ENCODE measurements at regions not wholly inside any gene's neighbourhood (a gene's known extent, or its start where the extent isn't known, plus 50 kb on each side); places are given as distances from the start of the nearest gene placed in this dataset.

DNA sequence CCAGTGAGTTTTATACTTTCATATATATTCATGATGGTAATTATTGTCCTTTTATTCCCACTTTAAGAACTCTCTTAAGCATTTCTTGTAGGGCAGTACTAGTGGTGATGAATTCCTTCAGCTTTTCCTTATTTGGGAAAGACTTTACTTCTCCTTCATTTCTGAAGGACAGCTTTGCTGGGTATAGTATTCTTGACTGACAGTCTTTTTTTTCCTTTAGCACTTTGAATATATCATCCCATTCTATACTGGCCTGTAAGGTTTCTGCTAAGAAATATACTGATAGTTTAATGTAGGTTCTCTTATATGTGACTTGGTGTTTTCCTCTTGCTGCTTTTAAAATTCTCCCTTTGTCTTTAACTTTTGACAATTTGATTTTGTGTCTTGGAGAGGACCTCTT, 109.0 kb upstream of the FSTL4 start:
- TF ChIP-seq TCF12 (IDR thresholded peaks at IDR 0.05; ENCODE audit: low read depth) = no peak

DNA sequence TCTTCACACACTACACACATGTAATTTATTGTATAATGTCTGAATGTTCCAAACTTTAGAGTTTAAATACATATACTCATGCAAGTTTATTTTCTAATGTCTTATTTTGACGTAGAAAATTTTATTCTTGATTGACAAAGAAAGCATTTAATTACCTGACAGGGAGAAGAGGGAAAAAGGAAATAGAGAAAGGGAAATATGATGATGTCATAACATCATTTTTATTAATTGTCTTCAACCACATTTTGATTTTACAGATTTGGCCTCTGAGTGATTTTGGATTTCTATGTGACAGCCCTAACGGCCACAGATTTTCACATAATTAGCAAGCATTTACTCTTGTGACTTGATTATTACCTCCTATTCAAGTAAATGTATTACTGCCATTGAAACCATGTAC, 106.1 kb upstream of the FSTL4 start:
- TF ChIP-seq, protein P1, sequence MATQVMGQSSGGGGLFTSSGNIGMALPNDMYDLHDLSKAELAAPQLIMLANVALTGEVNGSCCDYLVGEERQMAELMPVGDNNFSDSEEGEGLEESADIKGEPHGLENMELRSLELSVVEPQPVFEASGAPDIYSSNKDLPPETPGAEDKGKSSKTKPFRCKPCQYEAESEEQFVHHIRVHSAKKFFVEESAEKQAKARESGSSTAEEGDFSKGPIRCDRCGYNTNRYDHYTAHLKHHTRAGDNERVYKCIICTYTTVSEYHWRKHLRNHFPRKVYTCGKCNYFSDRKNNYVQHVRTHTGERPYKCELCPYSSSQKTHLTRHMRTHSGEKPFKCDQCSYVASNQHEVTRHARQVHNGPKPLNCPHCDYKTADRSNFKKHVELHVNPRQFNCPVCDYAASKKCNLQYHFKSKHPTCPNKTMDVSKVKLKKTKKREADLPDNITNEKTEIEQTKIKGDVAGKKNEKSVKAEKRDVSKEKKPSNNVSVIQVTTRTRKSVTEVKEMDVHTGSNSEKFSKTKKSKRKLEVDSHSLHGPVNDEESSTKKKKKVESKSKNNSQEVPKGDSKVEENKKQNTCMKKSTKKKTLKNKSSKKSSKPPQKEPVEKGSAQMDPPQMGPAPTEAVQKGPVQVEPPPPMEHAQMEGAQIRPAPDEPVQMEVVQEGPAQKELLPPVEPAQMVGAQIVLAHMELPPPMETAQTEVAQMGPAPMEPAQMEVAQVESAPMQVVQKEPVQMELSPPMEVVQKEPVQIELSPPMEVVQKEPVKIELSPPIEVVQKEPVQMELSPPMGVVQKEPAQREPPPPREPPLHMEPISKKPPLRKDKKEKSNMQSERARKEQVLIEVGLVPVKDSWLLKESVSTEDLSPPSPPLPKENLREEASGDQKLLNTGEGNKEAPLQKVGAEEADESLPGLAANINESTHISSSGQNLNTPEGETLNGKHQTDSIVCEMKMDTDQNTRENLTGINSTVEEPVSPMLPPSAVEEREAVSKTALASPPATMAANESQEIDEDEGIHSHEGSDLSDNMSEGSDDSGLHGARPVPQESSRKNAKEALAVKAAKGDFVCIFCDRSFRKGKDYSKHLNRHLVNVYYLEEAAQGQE (IDR thresholded peaks at IDR 0.05; ENCODE audit: low read depth) = no peak
- TF ChIP-seq RAD21 (IDR thresholded peaks at IDR 0.05; ENCODE audit: low read depth) = no peak
- no peak for TF ChIP-seq EP300 (IDR thresholded peaks at IDR 0.05; ENCODE audit: borderline replicate concordance)
- no peak for TF ChIP-seq CREB1 (IDR thresholded peaks at IDR 0.05; ENCODE audit: low read depth)
- TF ChIP-seq, protein P2, sequence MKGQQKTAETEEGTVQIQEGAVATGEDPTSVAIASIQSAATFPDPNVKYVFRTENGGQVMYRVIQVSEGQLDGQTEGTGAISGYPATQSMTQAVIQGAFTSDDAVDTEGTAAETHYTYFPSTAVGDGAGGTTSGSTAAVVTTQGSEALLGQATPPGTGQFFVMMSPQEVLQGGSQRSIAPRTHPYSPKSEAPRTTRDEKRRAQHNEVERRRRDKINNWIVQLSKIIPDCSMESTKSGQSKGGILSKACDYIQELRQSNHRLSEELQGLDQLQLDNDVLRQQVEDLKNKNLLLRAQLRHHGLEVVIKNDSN (IDR thresholded peaks at IDR 0.05) = no peak
- no peak for TF ChIP-seq YY1 (IDR thresholded peaks at IDR 0.05; ENCODE audit: low read depth)
- TF ChIP-seq TCF12 (IDR thresholded peaks at IDR 0.05; ENCODE audit: low read depth) = no peak
- no peak for TF ChIP-seq NFIC (IDR thresholded peaks at IDR 0.05)
- TF ChIP-seq TAF1 (IDR thresholded peaks at IDR 0.05; ENCODE audit: low read depth) = no peak
- no peak for TF ChIP-seq FOXM1 (IDR thresholded peaks at IDR 0.05; ENCODE audit: borderline replicate concordance, low read depth)
- TF ChIP-seq TEAD4 (IDR thresholded peaks at IDR 0.05) = no peak
- TF ChIP-seq, protein P3, sequence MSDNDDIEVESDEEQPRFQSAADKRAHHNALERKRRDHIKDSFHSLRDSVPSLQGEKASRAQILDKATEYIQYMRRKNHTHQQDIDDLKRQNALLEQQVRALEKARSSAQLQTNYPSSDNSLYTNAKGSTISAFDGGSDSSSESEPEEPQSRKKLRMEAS (IDR thresholded peaks at IDR 0.05) = no peak
- TF ChIP-seq CEBPB (IDR thresholded peaks at IDR 0.05) = no peak
- TF ChIP-seq ZBTB7A (IDR thresholded peaks at IDR 0.05; ENCODE audit: low read depth) = no peak
- TF ChIP-seq EGR1 (IDR thresholded peaks at IDR 0.05) = no peak

DNA sequence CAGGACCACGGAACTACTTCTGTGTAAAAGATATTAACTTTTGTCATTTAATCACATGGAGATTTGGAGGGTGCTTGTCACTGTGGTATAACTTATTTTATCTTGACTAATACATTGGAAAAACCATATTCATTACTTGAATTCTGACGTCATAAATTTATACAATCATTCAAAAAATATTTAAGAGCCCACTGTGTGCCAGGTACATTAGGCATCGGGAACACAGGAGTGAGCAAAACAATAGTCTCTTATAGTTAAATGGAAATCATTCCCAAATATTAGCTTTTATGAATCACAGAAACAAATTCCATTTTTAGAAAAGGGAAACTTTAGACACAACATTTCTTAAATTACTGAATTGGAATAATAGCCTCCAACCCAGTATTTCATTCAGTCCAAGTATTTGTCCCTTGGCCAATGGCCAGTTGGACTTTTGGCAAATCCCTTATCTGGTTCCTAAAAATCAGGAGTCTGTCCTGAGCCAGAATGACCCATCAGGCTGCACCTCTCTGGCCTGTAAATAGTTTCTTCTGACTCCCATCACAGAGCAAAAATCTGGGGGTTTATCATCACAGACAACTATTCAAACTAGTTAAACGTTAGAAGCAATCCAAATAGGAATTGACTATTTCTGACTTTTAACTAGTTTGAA, 104.3 kb upstream of the FSTL4 start:
- TF ChIP-seq, protein P1 (IDR thresholded peaks at IDR 0.05; ENCODE audit: low read depth) = no peak
- TF ChIP-seq EGR1 (IDR thresholded peaks at IDR 0.05) (no peak), CREB1 (IDR thresholded peaks at IDR 0.05; ENCODE audit: low read depth) (no peak), EP300 (IDR thresholded peaks at IDR 0.05; ENCODE audit: borderline replicate concordance) (no peak), YY1 (IDR thresholded peaks at IDR 0.05; ENCODE audit: low read depth) (no peak), TCF12 (IDR thresholded peaks at IDR 0.05; ENCODE audit: low read depth) (no peak), TAF1 (IDR thresholded peaks at IDR 0.05; ENCODE audit: low read depth) (no peak), NFIC (IDR thresholded peaks at IDR 0.05) (no peak), TEAD4 (IDR thresholded peaks at IDR 0.05) (no peak), CEBPB (IDR thresholded peaks at IDR 0.05) (no peak), RAD21 (IDR thresholded peaks at IDR 0.05; ENCODE audit: low read depth) (no peak), ZBTB7A (IDR thresholded peaks at IDR 0.05; ENCODE audit: low read depth) (no peak)
- TF ChIP-seq, protein P3 (IDR thresholded peaks at IDR 0.05) = no peak

DNA sequence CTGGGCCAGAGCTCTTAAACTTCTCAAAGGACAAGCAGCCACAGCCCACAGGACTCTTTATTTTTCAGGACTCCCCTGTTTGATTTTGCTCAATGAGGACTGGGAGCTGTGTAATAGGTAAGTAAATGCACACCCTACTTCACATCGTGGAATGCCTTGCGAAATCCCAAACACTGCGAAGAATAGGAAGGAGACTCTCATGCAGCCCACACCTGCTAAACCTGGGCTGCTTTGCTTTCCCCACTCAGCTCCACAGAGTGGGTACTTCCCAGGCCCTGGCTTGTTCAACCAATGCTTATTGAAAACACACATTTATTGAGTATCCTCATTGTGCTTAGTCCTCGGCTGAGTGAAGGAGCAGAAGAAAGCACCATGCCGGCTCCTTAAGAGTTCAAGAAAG, 103.3 kb upstream of the FSTL4 start:
- TF ChIP-seq FOXM1 (IDR thresholded peaks at IDR 0.05; ENCODE audit: borderline replicate concordance, low read depth) = no peak
- no peak for TF ChIP-seq YY1 (IDR thresholded peaks at IDR 0.05; ENCODE audit: low read depth)
- TF ChIP-seq TAF1 (IDR thresholded peaks at IDR 0.05; ENCODE audit: low read depth) = no peak
- TF ChIP-seq NFIC (IDR thresholded peaks at IDR 0.05) = no peak
- no peak for TF ChIP-seq TEAD4 (IDR thresholded peaks at IDR 0.05)
- TF ChIP-seq TCF12 (IDR thresholded peaks at IDR 0.05; ENCODE audit: low read depth) = no peak
- TF ChIP-seq CEBPB (IDR thresholded peaks at IDR 0.05) = no peak
- no peak for TF ChIP-seq RAD21 (IDR thresholded peaks at IDR 0.05; ENCODE audit: low read depth)
- TF ChIP-seq, protein P1 (IDR thresholded peaks at IDR 0.05; ENCODE audit: low read depth) = no peak
- no peak for TF ChIP-seq EP300 (IDR thresholded peaks at IDR 0.05; ENCODE audit: borderline replicate concordance)
- no peak for TF ChIP-seq EGR1 (IDR thresholded peaks at IDR 0.05)
- no peak for TF ChIP-seq ZBTB7A (IDR thresholded peaks at IDR 0.05; ENCODE audit: low read depth)
- TF ChIP-seq, protein P3 (IDR thresholded peaks at IDR 0.05) = no peak
- TF ChIP-seq, protein P2 (IDR thresholded peaks at IDR 0.05) = no peak
- no peak for TF ChIP-seq CREB1 (IDR thresholded peaks at IDR 0.05; ENCODE audit: low read depth)
